Panc1 (cell line): ENCODE measurements at regions not wholly inside any gene's neighbourhood (a gene's known extent, or its start where the extent isn't known, plus 50 kb on each side); places are given as distances from the start of the nearest gene placed in this dataset.

Experiments used
- ATAC-seq: fragments of 200-7000 bp; cut with Tn5 transposase; 2 replicates; pipeline ENCODE4 v1.9.1; 2020; ENCODE audit warnings: mild to moderate bottlenecking, moderate library complexity
- BruUV-seq: library from RNA; stranded (reverse); fragments of 400-500 nt; replicated peaks from 2 replicates; lab custom pipeline; 2021; lab: Mats Ljungman, UMichigan
- CTCF ChIA-PET: fragments of 300-600 bp; sonication (Branson Sonifier 250); formaldehyde crosslinking; loops from one replicate; lab custom pipeline; 2022; ENCODE audit warnings: antibody characterized with exemption; lab: Charles Lee
- POLR2A ChIA-PET: fragments of 300-600 bp; sonication (Branson Sonifier 250); formaldehyde crosslinking; loops from one replicate; lab custom pipeline; 2022; ENCODE audit warnings: antibody characterized with exemption; lab: Charles Lee
- DNase-seq: peaks from one replicate; pipeline ENCODE4 v3.0.0-alpha.2; 2010; ENCODE audit warnings: low read depth, low spot score
- H3K27ac ChIP-seq: 2 replicates; pipeline ENCODE4 v1.5.1; 2011; ENCODE audit warnings: mild to moderate bottlenecking, low read length, inconsistent platforms
- H3K27me3 ChIP-seq: fragments of 200-500 bp; sonication (Bioruptor generic); 2 replicates; pipeline ENCODE4 v1.6.0; 2014; ENCODE audit warnings: low read length, inconsistent platforms; ENCODE audit not compliant: control insufficient read depth, insufficient read depth
- H3K36me3 ChIP-seq: fragments of 200-500 bp; sonication (Bioruptor generic); 2 replicates; pipeline ENCODE4 v1.5.1; 2014; ENCODE audit warnings: inconsistent platforms, mild to moderate bottlenecking, low read length, moderate library complexity; ENCODE audit not compliant: control insufficient read depth, insufficient read depth
- H3K4me1 ChIP-seq: 2 replicates; pipeline ENCODE4 v1.5.1; 2011; ENCODE audit warnings: inconsistent platforms, mild to moderate bottlenecking, low read length, moderate library complexity; ENCODE audit not compliant: control insufficient read depth, insufficient read depth
- H3K4me3 ChIP-seq, 2 experiments: 2 replicates each; pipeline ENCODE4 v1.5.1; 2011 to 2012; ENCODE audit warnings: low read depth in 2 of 2, low read length in 2 of 2, mild to moderate bottlenecking in 2 of 2, inconsistent platforms in 1 of 2, moderate library complexity in 1 of 2
- H3K9me3 ChIP-seq: fragments of 200-500 bp; sonication (Bioruptor generic); 2 replicates; pipeline ENCODE4 v1.5.1; 2014; ENCODE audit warnings: low read depth, mild to moderate bottlenecking, inconsistent platforms, low read length, moderate library complexity; ENCODE audit not compliant: control insufficient read depth, insufficient read depth
- POLR2AphosphoS5 ChIP-seq: IDR thresholded peaks from 2 replicates; pipeline ENCODE4 v1.6.1; 2012; ENCODE audit warnings: mild to moderate bottlenecking, low read depth, low read length, moderate library complexity
- SIN3A ChIP-seq: IDR thresholded peaks from 2 replicates; pipeline ENCODE4 v1.6.1; 2012; ENCODE audit warnings: low read depth, mild to moderate bottlenecking, low read length, moderate library complexity, borderline replicate concordance; ENCODE audit not compliant: insufficient read depth
- TCF7L2 ChIP-seq: IDR thresholded peaks from 2 replicates; pipeline ENCODE4 v1.6.1; 2011; ENCODE audit warnings: mild to moderate bottlenecking, low read depth, low read length, inconsistent platforms
- in situ Hi-C: cut with HindIII; loops from 2 replicates; pipeline ENCODE4 v1.10.0; 2016; ENCODE audit warnings: low sequenced_read_pairs, low pct_unique_long_range_greater_than_20kb
- intact Hi-C: fragments of 100-400 bp; cut with micrococcal nuclease; formaldehyde crosslinking; loops from one replicate; pipeline ENCODE4 v1.10.0; 2022; ENCODE audit not compliant: unreplicated experiment
- TF ChIP-seq, protein P1 (sequence below), 2 experiments: IDR thresholded peaks; 2 replicates each; pipeline ENCODE4 v1.6.1; 2011 to 2012; ENCODE audit warnings: low read depth in 2 of 2, control low read depth in 1 of 2, low read length in 1 of 2, mild to moderate bottlenecking in 1 of 2, moderate library complexity in 1 of 2; ENCODE audit not compliant: insufficient read depth in 1 of 2
- TF ChIP-seq, protein P2 (sequence below): fragments of 450-650 bp; IDR thresholded peaks from 2 replicates; pipeline ENCODE4 v1.5.1; 2017; ENCODE audit warnings: mild to moderate bottlenecking

DNA sequence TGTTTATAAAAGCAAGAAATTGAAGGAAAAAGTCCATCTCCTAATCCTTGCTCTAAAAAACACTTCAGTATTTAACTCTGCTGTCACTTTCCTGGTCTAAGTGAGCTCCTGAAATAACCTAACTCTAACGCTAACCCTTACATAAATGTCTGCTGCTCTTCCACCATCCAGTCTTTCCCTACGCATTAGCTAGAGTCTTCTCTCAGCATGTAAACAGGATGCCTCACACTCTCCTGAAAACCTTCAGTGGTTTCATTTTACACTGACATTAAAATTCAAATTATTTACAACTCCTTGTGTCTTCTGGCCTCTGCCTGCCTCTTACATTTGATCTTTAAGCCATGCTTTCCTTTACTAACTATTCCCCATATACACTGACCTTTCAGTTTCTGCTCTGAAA is 697.6 kb upstream of the CXADR start:
- no peaks in the 10 kb centered on the region for H3K36me3 ChIP-seq
- BruUV-seq, result no TSS peak
- ChIA-PET CTCF (no interaction called here), POLR2A (no interaction called here)
- intact Hi-C loops (no loop called here), in situ Hi-C loops (no loop called here)
- no peak overlapping the region for H3K4me3 ChIP-seq
- H3K27me3 ChIP-seq, result no peaks in the 10 kb centered on the region
- DNase-seq (no peak), ATAC-seq (no peak)
- TF ChIP-seq, protein P1, sequence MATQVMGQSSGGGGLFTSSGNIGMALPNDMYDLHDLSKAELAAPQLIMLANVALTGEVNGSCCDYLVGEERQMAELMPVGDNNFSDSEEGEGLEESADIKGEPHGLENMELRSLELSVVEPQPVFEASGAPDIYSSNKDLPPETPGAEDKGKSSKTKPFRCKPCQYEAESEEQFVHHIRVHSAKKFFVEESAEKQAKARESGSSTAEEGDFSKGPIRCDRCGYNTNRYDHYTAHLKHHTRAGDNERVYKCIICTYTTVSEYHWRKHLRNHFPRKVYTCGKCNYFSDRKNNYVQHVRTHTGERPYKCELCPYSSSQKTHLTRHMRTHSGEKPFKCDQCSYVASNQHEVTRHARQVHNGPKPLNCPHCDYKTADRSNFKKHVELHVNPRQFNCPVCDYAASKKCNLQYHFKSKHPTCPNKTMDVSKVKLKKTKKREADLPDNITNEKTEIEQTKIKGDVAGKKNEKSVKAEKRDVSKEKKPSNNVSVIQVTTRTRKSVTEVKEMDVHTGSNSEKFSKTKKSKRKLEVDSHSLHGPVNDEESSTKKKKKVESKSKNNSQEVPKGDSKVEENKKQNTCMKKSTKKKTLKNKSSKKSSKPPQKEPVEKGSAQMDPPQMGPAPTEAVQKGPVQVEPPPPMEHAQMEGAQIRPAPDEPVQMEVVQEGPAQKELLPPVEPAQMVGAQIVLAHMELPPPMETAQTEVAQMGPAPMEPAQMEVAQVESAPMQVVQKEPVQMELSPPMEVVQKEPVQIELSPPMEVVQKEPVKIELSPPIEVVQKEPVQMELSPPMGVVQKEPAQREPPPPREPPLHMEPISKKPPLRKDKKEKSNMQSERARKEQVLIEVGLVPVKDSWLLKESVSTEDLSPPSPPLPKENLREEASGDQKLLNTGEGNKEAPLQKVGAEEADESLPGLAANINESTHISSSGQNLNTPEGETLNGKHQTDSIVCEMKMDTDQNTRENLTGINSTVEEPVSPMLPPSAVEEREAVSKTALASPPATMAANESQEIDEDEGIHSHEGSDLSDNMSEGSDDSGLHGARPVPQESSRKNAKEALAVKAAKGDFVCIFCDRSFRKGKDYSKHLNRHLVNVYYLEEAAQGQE (IDR thresholded peaks at IDR 0.05; ENCODE audit: insufficient read depth in 1 of 2, low read depth in 2 of 2, low read length in 1 of 2), result no peak
- no peak for TF ChIP-seq TCF7L2
- TF ChIP-seq POLR2AphosphoS5, result no peak
- TF ChIP-seq SIN3A, result no peak
- TF ChIP-seq, protein P2, sequence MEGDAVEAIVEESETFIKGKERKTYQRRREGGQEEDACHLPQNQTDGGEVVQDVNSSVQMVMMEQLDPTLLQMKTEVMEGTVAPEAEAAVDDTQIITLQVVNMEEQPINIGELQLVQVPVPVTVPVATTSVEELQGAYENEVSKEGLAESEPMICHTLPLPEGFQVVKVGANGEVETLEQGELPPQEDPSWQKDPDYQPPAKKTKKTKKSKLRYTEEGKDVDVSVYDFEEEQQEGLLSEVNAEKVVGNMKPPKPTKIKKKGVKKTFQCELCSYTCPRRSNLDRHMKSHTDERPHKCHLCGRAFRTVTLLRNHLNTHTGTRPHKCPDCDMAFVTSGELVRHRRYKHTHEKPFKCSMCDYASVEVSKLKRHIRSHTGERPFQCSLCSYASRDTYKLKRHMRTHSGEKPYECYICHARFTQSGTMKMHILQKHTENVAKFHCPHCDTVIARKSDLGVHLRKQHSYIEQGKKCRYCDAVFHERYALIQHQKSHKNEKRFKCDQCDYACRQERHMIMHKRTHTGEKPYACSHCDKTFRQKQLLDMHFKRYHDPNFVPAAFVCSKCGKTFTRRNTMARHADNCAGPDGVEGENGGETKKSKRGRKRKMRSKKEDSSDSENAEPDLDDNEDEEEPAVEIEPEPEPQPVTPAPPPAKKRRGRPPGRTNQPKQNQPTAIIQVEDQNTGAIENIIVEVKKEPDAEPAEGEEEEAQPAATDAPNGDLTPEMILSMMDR, result no peak
- no peak overlapping the region for H3K27ac ChIP-seq
- H3K9me3 ChIP-seq, result no peaks in the 10 kb centered on the region
- H3K4me1 ChIP-seq, result no peaks in the 10 kb centered on the region

DNA sequence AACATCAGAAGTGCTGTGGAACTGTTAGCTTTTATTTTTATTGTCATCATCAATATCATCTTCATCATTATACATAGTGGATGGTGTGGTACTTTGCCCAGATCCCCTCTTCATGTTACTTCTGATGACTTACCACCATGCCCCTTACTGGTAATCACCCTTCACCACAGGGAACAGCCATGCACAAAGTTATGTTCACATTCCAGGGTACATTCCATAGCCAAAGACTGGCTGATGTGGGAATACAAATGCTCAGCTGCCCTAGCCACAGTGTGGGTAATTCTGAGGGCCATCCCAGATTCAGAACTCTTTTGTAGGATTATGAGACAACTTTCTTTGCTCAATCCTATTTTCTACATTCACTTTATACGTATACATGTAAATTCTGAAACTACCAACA is 691.3 kb upstream of the CXADR start:
- in situ Hi-C loops, result no loop called here
- no peak for TF ChIP-seq SIN3A
- TF ChIP-seq, protein P2, result no peak
- TF ChIP-seq POLR2AphosphoS5, result no peak
- TF ChIP-seq, protein P1 (IDR thresholded peaks at IDR 0.05; ENCODE audit: insufficient read depth in 1 of 2, low read depth in 2 of 2, low read length in 1 of 2), result no peak
- no peak for TF ChIP-seq TCF7L2

More for the DNA sequence above, 691.3 kb upstream of the CXADR start:
- no peaks in the 10 kb centered on the region for H3K27me3 ChIP-seq
- intact Hi-C loops, result no loop called here
- BruUV-seq, result no TSS peak
- no peak overlapping the region for H3K4me3 ChIP-seq
- no peaks in the 10 kb centered on the region for H3K4me1 ChIP-seq
- no peaks in the 10 kb centered on the region for H3K9me3 ChIP-seq
- no peak overlapping the region for H3K27ac ChIP-seq
- POLR2A ChIA-PET, result no interaction called here
- CTCF ChIA-PET, result no interaction called here
- DNase-seq (no peak), ATAC-seq (no peak)
- no peaks in the 10 kb centered on the region for H3K36me3 ChIP-seq
